HEK293 (cell line): ENCODE measurements at regions not wholly inside any gene's neighbourhood (a gene's known extent, or its start where the extent isn't known, plus 50 kb on each side); places are given as distances from the start of the nearest gene placed in this dataset.

ENCODE experiments used
- CTCF ChIP-seq: fragments of 450-650 bp; formaldehyde crosslinking; IDR thresholded peaks from 2 replicates; pipeline ENCODE4 v1.5.1; 2016; ENCODE audit warnings: missing biosample characterization, missing genetic modification characterization
- OSR2 ChIP-seq: fragments of 450-650 bp; formaldehyde crosslinking; IDR thresholded peaks from 2 replicates; pipeline ENCODE4 v1.5.1; 2016; ENCODE audit warnings: missing biosample characterization, missing genetic modification characterization
- REST ChIP-seq: fragments of 450-650 bp; formaldehyde crosslinking; IDR thresholded peaks from 2 replicates; pipeline ENCODE4 v1.5.1; 2016; ENCODE audit warnings: missing biosample characterization, missing genetic modification characterization
- SP3 ChIP-seq: fragments of 450-650 bp; formaldehyde crosslinking; IDR thresholded peaks from 2 replicates; pipeline ENCODE4 v1.5.1; 2016; ENCODE audit warnings: missing biosample characterization, missing genetic modification characterization
- ZBTB20 ChIP-seq: fragments of 450-650 bp; formaldehyde crosslinking; IDR thresholded peaks from 2 replicates; pipeline ENCODE4 v1.5.1; 2016; ENCODE audit warnings: missing biosample characterization, missing genetic modification characterization
- ZNF148 ChIP-seq: fragments of 450-650 bp; formaldehyde crosslinking; IDR thresholded peaks from 2 replicates; pipeline ENCODE4 v1.5.0; 2017; ENCODE audit warnings: missing biosample characterization, missing genetic modification characterization, borderline replicate concordance
- ZNF274 ChIP-seq, 2 experiments: fragments of 200-500 bp in 1 of 2; fragments of 450-650 bp in 1 of 2; sonication (Bioruptor generic) in 1 of 2; formaldehyde crosslinking in 1 of 2; IDR thresholded peaks; 2 replicates each; pipeline versions ENCODE4 v1.5.1 to v1.6.1; 2014 to 2016; ENCODE audit warnings: borderline replicate concordance in 1 of 2, inconsistent platforms in 1 of 2, low read length in 1 of 2, missing biosample characterization in 1 of 2, missing genetic modification characterization in 1 of 2
- ZNF530 ChIP-seq: fragments of 450-650 bp; formaldehyde crosslinking; IDR thresholded peaks from 2 replicates; pipeline ENCODE4 v1.5.1; 2016; ENCODE audit warnings: low read depth, missing biosample characterization, missing genetic modification characterization
- ZSCAN18 ChIP-seq: fragments of 450-650 bp; formaldehyde crosslinking; IDR thresholded peaks from 2 replicates; pipeline ENCODE4 v1.5.1; 2016; ENCODE audit warnings: missing biosample characterization, missing genetic modification characterization

GRCh38 chr6:168873278-168874190, 380.1 kb downstream of the THBS2 start:
- no peak for TF ChIP-seq ZBTB20 (tag by site-specific recombination)
- no peak for TF ChIP-seq ZNF274 (IDR thresholded peaks at IDR 0.05; ENCODE audit: low read length)
- no peak for TF ChIP-seq ZNF274 (tag by site-specific recombination; IDR thresholded peaks at IDR 0.05; ENCODE audit: borderline replicate concordance)
- TF ChIP-seq OSR2 (tag by site-specific recombination) = no peak
- TF ChIP-seq ZSCAN18 (tag by site-specific recombination) = no peak
- no peak for TF ChIP-seq ZNF148 (tag by site-specific recombination)
- TF ChIP-seq REST (tag by site-specific recombination) = no peak
- TF ChIP-seq SP3 (tag by site-specific recombination) = no peak
- no peak for TF ChIP-seq CTCF (tag by site-specific recombination)
- TF ChIP-seq ZNF530 (tag by site-specific recombination) = no peak
